GM21526 (cell line): ENCODE measurements at regions not wholly inside any gene's neighbourhood (a gene's known extent, or its start where the extent isn't known, plus 50 kb on each side); places are given as distances from the start of the nearest gene placed in this dataset.

Experiments
- ATAC-seq: cut with Tn5 transposase; IDR thresholded peaks from one replicate; pipeline ENCODE4 v1.9.1; 2021; ENCODE audit warnings: moderate library complexity; ENCODE audit not compliant: unreplicated experiment, low FRiP score

GRCh38 chr11:17157761-17158160 lies 50.0 kb downstream of the PIK3C2A start:
- ATAC-seq: no peak

GRCh38 chr11:17156283-17156682 lies 51.5 kb downstream of the PIK3C2A start:
- ATAC-seq: no peak

- ATAC-seq: peak; percentile 50
Observed at GRCh38 chr11:17154409-17155159, 53.2 kb downstream of the PIK3C2A start.

- no peak for ATAC-seq
Observed at GRCh38 chr11:17153757-17154156, 54.0 kb downstream of the PIK3C2A start.

- ATAC-seq: no peak
Observed at GRCh38 chr11:17152306-17152705, 55.5 kb downstream of the PIK3C2A start.

- ATAC-seq: no peak
Observed at GRCh38 chr11:17150521-17150920, 57.3 kb downstream of the PIK3C2A start.

GRCh38 chr11:17148536-17148935 lies 59.2 kb downstream of the PIK3C2A start:
- ATAC-seq: no peak

GRCh38 chr11:17145972-17146371 lies 61.8 kb downstream of the PIK3C2A start:
- no peak for ATAC-seq

GRCh38 chr11:17142450-17142849 lies 65.0 kb upstream of the RPS13 start:
- ATAC-seq: no peak

- no peak for ATAC-seq
Observed at GRCh38 chr11:17141156-17141555, 63.7 kb upstream of the RPS13 start.

GRCh38 chr11:17138562-17138961 lies 61.1 kb upstream of the RPS13 start:
- no peak for ATAC-seq

GRCh38 chr11:17135916-17136683 lies 58.6 kb upstream of the RPS13 start:
- no peak for ATAC-seq

- no peak for ATAC-seq
Observed at GRCh38 chr11:17132654-17133053, 55.2 kb upstream of the RPS13 start.

GRCh38 chr11:17129003-17129402 lies 51.5 kb upstream of the RPS13 start:
- no peak for ATAC-seq
